HG03575 (cell line): ENCODE measurements at regions not wholly inside any gene's neighbourhood (a gene's known extent, or its start where the extent isn't known, plus 50 kb on each side); places are given as distances from the start of the nearest gene placed in this dataset.

Experiments
- ATAC-seq: cut with Tn5 transposase; IDR thresholded peaks from one replicate; pipeline ENCODE4 v1.9.1; 2021; ENCODE audit not compliant: unreplicated experiment, insufficient number of reproducible peaks, low FRiP score; ENCODE audit errors: extremely low read depth

DNA sequence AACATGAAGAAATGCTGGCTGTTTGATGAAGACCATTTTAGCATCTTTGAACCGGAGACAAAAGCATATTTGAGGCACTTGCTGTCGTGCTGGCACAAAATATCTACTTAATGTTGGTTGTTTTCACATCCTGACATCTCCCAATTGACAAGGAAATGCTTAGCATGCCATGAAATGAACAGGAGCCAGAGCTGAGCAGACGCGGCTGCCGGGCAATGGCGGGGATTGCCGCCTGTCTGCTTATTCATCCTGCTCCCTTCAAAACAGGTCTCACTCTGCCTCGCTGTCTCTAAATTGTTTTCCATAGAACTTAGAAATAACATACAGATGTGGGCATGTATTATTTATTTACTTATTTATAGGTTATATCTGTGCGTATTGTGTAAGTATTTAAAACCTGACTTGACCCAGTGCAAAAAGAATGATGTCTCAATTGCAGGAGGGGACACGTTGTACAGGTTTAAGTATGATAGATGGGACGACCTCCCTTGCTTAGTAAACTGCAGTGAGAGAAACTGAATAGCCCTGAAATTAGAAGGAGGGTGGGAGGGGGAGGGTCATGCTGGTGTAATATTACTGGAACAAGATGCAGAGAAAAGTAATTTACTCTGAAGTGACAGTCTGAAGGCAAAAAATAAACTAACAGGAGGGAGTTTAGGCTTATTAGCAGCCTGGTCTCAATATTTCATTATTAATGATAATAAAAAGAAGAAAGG is 590.4 kb upstream of the PLXNA2 start:
- ATAC-seq, result no peak

DNA sequence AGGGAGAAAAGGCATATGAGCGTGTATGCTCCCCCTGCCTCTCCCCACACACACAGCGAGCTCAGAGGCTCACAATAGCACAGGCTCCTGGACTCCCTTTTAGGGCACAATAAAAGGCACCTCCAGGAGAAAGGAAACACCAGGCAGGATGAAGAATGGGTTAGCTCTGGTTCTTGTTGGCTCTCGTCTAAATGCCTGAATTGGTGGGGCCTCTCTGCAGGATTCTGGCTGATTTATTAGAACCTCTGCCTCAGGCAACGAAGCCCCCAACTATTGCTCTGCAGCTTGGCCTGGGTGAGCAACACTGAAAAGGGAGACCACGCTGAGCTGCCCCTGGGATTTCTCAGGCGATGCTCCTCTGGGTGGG is 590.9 kb upstream of the PLXNA2 start:
- ATAC-seq, result no peak

- no peak for ATAC-seq
Observed at GRCh38 chr1:208835781-208836180, 591.6 kb upstream of the PLXNA2 start.

GRCh38 chr1:208837242-208837641 is 593.1 kb upstream of the PLXNA2 start:
- no peak for ATAC-seq

DNA sequence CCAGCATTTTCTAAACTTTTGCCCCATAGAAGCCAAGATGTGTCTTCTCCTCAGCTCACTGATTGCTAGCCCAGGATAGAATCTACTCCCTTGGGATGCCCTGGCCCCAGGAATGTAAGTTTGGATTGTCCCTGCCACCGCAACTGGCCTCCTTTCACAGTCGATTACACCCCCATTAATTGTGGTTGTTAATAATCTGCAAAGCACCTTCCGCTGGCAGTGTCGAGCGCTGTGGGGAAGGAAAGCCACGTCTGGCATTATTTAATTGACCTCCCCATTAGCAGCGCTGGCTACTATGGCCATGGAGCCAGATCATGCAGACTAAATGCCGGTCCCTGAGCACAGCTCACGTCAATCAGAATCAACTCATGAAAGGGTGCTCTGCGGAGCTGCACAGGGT is 597.3 kb upstream of the PLXNA2 start:
- ATAC-seq, result no peak

- no peak for ATAC-seq
Observed at GRCh38 chr1:208842451-208842850, 598.3 kb upstream of the PLXNA2 start.

DNA sequence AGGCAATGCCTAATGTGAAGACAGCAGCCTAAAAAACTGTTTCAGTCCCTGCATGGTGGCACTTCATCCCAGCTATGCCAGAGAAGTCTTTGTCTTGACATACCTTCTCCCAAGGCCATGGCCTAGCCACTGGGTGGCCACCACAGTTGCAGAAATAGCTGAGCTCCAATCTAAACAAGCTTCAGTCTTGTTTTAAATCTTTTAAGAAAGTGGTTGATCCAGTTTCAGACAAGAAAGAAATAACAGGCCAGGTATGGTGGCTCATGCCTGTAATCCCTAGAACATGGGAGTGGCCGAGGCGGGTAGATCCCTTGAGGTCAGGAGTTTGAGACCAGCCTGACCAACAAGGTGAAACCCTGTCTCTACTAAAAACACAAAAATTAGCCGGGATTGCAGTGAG is 600.0 kb upstream of the PLXNA2 start:
- ATAC-seq, result no peak

- ATAC-seq, result no peak
Observed at GRCh38 chr1:208848854-208849253, 604.7 kb upstream of the PLXNA2 start.

- ATAC-seq, result no peak
Observed at GRCh38 chr1:208850442-208850841, 606.3 kb upstream of the PLXNA2 start.

DNA sequence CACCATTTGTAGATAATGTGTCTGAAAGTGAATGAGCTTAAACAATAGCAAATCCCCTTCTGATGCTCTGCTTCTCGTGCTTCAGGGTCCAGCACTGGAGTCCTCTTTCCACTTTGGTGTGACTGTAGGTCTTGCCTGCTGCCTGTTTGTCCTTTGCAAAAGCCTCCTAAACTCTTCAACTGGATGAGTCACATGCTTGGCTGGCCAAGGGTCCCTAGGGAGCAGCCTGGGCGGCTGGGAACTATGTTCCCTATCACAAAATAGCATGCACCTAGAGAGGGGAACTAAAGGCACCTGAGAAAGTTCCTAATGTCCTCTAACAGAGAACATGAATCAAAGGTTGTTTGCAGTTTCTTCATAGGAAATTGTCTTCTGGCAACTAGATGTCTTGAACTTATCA is 607.2 kb upstream of the PLXNA2 start:
- ATAC-seq, result no peak

DNA sequence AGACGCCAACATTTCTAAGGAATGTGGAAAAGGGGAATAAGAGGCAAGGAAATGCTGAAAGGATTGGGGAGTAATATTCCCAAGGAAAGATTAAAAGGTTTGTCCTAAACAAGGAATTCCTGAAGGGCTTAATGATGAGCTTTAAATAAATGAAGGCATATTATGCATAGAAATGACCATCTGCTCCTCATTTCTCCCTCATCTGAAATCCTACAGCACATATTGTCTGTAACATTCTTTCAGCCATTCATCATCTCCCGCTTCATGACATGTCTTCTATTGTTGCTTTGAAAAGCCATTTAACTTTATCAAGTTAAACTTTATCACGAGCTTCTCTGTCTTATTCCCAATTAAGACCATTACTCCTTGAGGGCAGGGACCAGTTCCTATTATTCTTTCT is 608.7 kb upstream of the PLXNA2 start:
- no peak for ATAC-seq

DNA sequence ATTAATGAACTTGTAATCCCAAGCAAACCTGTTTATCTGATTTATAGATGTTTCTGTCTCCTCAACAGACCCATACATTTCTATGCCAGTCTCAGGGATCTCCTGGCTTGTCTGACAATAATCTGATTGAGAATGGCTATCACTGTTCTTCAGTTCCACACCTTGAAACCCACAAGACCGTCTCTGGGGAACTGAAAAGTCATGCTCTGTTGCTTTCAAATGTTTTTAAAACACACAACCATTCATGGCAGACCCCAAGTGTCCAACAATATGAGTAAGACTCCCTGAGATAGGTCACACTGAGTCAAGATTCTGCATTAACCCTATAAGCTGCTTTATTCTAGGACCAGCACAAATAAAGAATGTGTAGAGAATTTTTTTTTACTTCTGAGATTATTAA is 611.2 kb upstream of the PLXNA2 start:
- no peak for ATAC-seq

DNA sequence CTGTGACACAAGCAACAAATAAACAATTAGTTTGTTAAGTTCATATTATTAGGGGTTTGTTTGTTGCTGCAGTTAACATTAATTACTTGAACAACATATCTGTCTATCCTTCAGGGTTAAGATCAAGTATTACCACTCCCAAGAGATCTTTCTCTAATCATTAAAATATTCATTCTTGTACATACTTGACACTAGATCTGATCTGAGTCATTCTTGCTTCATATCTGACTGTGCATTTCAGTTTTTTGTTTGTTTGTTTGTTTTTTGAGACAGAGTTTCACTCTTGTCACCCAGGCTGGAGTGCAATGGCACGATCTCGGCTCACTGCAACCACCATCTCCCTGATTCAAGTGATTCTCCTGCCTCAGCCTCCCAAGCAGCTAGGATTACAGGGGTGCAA is 613.3 kb upstream of the PLXNA2 start:
- ATAC-seq, result no peak

DNA sequence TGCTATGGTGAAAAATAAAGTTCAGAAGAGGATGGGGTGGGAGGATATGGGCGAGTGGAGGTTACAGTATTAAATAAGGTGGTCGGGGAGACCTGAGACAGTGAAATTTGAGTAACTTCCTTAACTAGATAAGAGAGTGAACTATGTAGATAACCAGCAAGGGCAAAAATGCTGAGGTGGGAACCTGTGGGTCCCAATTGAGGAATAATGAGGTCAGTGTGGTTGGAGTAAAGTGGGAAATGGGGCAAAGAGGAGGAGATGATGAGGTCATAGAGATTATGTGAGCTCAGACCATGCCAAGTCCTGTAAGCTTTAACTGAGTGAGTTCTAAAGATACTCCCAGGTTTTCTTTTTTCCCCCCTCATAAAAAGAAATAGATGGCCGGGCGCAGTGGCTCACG is 614.6 kb upstream of the PLXNA2 start:
- ATAC-seq, result no peak

- no peak for ATAC-seq
Observed at GRCh38 chr1:208864366-208864965, 620.3 kb upstream of the PLXNA2 start.

- ATAC-seq, result no peak
Observed at GRCh38 chr1:208866386-208866955, 622.3 kb upstream of the PLXNA2 start.

GRCh38 chr1:208868554-208868953 is 624.4 kb upstream of the PLXNA2 start:
- no peak for ATAC-seq

- ATAC-seq, result no peak
Observed at GRCh38 chr1:208874915-208875314, 630.7 kb upstream of the PLXNA2 start.

DNA sequence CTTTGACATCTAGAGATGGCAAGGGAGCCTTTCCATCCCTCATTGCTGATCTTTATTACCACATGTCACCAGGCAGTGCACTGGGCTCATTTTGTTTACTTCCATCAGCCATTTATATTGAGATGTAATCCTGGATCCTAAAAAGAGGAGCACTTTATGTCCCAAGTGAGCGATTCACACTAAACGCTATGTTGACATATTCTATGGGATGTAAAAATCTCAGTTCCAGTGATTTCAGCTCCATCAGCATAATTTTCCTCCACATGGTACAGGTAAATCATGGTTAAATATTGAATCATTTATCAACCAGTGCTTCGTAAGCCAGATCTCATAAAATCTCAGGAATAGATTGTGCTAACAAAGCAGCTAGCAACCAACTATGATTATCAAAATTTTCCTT is 634.8 kb upstream of the PLXNA2 start:
- ATAC-seq, result no peak

GRCh38 chr1:208880433-208881100 is 636.4 kb upstream of the PLXNA2 start:
- no peak for ATAC-seq
